ENCODE measurements at regions not wholly inside any gene's neighbourhood (a gene's known extent, or its start where the extent isn't known, plus 50 kb on each side); places are given as distances from the start of the nearest gene placed in this dataset.

DNA sequence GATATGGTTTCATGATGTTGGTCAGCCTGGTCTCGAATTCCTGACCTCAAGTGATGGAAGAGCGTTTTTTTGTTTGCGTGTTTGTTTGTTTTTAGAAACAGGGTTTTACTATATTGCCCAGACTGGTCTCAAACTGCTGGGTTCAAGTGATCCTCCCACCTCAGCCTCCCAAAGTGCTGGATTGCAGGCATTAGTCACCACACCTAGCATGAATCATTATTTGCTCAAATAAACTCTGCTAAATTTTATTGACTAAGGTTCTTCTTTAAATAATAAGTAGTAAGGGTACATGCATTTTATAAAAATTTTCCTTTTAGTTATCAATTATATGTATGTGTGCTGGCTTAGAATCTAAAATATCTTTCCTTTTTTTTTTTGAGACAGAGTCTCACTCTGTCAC lies 52.9 kb downstream of the ZBTB9 start:
- no peak for DNase-seq

DNA sequence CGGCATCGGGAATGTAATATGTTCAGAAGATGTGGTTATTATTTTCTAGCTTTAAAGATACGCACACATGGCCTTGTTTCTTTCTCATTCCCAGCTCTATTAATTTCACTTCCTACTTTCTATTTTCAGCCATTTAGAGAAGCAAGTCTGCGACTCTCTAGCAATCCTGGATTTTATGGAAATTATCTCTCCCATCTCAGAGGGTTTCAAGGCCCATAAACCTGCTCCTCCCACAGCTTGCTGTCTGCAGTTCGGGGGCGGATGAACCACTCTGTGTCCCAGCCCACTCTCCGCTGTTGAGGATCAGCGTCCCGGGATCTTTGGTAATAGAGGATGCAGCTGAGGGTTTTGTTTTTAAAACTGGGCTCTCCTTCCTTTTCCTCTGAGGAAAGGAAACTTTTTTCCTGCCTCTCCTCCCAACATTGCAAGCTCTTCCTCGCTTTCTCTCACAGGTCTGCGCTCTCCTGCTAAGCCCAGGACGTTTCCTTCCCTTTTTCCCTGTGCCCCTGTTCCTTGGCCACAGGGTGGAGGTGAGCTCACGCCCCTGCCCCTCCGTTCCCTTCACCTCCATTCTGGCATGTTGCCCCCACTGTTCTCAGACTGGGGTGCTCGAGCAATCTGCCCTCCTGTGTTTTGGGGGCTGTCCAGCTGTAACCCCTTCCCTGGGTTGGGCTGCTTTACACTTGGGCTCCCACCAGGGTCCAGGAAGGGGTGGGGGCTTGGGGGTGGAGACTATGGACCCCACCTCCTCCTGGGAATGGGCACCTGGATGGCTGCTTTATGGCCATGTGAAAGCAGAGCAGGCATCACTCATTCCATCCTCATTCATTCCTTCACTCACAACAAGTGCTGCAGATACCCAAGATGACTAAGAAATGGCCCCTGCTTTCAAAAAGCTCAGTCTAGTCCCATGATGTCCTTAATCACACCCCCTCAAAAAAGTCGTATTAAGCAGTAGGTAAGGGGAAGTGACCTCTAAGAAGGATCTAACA lies 54.9 kb downstream of the ZBTB9 start:
- DNase-seq = peak; percentile 28

DNA sequence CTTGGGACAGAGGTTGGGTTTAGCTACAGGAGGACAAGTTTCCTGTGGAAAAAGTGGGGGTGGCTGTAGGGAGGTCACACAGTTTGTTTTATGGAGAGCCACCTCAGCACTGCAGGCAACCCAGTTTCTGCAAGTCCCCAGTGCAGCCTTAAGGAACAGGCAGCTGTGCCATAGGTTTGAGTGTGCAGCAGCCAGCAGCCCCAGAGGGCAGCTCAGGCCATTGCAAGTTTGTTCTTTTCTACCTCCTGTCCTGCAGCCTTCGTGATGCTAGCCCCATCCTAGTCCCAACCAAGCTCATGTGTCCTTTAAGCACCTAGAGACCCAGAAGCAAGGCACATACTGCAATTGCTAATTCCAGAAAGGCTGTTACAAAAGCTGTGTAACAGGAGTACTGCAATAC lies 58.8 kb downstream of the ZBTB9 start:
- no peak for DNase-seq

DNA sequence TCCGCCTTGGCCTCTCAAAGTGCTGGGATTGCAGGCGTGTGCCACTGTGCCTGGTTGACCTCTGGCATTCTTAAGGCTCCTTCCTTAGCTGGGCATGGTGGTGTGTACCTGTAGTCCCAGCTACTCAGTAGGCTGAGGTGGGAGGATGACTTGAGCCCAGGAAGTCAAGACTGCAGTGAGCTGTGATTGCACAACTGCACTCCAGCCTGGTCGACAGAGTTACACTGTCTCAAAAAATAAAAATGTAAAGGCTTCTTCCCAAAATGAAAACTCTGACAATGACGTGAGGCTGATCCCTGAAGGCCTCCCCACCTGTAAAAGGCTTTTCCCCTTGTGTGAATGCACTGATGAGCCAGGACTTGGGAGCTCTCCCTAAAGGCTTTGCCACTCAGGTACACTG lies 62.4 kb downstream of the ZBTB9 start:
- no peak for DNase-seq

GRCh38 chr6:33520636-33521488 lies 59.2 kb downstream of the BAK1 start:
- peak; percentile 22 for DNase-seq

DNA sequence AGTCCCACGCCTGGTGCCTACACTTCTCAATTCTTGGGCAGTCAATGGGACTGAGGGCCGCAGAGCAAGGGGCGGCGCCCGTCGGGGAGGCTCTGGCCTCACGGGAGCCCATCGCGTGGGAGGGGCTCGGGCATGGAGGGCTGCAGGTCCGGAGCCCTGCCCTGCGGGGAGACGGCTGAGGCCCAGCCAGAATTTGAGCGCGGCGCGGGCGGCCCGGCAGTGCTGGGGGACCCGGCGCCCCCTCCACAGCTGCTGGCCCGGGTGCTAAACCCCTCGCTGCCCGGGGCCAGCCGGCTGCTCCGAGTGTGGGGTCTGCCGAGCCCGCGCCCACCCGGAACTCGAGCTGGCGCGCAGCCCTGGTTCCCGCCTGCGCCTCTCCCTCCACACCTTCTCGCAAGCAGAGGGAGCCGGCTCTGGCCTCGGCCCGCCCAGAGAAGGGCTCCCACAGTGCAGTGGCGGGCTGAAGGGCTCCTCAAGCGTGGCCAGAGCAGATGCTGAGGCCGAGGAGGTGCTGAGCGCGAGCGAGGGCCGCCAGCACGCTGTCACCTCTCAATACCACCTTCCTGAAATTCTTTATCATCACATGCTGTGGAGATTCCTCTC lies 58.5 kb downstream of the BAK1 start:
- DNase-seq = no peak

Data from left kidney (tissue), 1 donor.